Gastrocnemius medialis (tissue), 4 donors: ENCODE measurements at regions not wholly inside any gene's neighbourhood (a gene's known extent, or its start where the extent isn't known, plus 50 kb on each side); places are given as distances from the start of the nearest gene placed in this dataset.

Experiments
- POLR2A ChIP-seq, 2 donors: fragments of 450-650 bp; IDR thresholded peaks; one replicate each; pipeline ENCODE4 v1.6.1; 2017; ENCODE audit warnings: antibody characterized with exemption in 2 of 2, mild to moderate bottlenecking in 2 of 2, moderate library complexity in 2 of 2
- TF ChIP-seq, protein P1 (sequence below), 5 experiments: fragments of 450-650 bp in 3 of 5; fragments of 200-600 bp in 2 of 5; sonication (generic) in 2 of 5; IDR thresholded peaks in 4 of 5; conservative IDR thresholded peaks in 1 of 5; 1 replicate in 4 of 5; 2 replicates in 1 of 5; pipeline ENCODE4 v1.5.1; 2016 to 2019; ENCODE audit warnings: antibody characterized with exemption in 5 of 5, mild to moderate bottlenecking in 3 of 5, moderate library complexity in 3 of 5

DNA sequence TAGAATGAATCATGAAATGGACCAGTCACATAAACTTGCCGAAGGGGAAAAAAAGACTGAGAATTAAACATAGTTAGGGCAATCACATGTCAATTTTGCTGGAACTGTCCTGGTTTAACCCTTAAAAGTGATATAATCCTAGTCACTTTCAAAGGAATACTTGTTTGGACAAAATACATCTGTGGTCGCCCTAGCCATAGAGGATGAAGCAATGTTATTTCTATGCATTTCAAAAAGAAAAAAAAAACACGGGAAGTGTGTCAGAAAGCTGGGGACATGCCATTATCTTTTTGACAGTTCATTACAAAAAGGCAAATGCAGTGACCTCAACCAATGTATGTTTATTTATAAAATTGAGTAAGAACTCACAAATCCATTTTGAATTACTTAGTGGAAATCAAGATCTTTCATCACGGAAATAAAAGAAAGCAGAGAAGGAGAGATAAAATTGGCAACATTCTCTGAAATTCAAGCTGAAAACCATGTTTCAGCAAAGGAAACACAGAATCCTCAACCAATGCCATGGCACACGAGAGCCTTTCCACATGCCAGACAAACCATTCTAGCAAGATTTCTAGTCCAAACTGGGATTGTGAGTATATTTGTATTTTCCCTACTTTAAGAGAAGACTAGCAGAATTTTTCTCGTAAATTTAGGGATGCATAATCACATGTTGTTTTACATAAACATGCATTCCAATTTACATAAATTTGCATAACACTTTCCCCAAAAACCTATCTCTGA lies 854.3 kb upstream of the ACVR2A start:
- no peak for TF ChIP-seq POLR2A (IDR thresholded peaks at IDR 0.05)
- TF ChIP-seq, protein P1, sequence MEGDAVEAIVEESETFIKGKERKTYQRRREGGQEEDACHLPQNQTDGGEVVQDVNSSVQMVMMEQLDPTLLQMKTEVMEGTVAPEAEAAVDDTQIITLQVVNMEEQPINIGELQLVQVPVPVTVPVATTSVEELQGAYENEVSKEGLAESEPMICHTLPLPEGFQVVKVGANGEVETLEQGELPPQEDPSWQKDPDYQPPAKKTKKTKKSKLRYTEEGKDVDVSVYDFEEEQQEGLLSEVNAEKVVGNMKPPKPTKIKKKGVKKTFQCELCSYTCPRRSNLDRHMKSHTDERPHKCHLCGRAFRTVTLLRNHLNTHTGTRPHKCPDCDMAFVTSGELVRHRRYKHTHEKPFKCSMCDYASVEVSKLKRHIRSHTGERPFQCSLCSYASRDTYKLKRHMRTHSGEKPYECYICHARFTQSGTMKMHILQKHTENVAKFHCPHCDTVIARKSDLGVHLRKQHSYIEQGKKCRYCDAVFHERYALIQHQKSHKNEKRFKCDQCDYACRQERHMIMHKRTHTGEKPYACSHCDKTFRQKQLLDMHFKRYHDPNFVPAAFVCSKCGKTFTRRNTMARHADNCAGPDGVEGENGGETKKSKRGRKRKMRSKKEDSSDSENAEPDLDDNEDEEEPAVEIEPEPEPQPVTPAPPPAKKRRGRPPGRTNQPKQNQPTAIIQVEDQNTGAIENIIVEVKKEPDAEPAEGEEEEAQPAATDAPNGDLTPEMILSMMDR (IDR thresholded peaks at IDR 0.05 in 4 of 5, conservative IDR thresholded peaks at IDR 0.05 in 1 of 5), result no peak
